ENCODE measurements at regions not wholly inside any gene's neighbourhood (a gene's known extent, or its start where the extent isn't known, plus 50 kb on each side); places are given as distances from the start of the nearest gene placed in this dataset.

DNA sequence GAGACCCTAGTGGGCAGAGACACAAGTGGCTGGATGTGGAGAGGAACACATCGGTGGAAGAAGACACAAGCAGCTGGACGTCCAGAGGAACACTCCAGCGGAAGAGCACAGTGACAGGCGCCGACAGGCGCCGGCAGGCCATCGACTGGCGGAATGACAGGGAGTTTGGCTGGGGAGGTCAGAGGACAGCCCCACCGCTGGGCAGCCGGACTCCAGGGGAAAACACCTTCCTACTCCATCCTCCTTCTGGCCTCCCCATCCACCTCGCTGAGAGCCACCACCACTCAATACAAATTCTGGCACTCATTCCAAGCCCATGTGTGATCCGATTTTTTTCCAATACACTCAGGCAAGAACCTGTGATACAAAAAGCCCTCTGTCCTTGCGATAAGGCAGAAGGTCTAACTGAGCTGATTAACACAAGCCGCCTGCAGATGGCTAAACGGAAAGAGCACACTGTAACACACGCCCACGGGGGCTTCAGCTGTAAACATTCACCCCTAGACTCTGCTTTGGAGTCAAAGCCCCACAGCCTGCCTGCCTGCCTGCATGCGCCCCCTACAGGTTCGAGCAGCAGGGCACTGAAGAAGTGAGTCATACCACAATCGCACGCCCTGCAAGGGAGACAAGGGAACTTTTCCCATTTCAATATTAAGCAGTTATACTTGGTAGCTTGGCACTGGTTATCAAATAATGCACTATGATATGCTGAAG is 50.2 kb upstream of the LRP1B start:
- peak; percentile 27 to 36 for TF ChIP-seq CTCF (conservative IDR thresholded peaks at IDR 0.05 in 1 of 2, IDR thresholded peaks at IDR 0.05 in 1 of 2; ENCODE audit: low read depth in 1 of 2, low read length in 2 of 2)
- no peak for TF ChIP-seq EZH2 (IDR thresholded peaks at IDR 0.05; ENCODE audit: low read length, missing control alignments)
